ENCODE measurements at regions not wholly inside any gene's neighbourhood (a gene's known extent, or its start where the extent isn't known, plus 50 kb on each side); places are given as distances from the start of the nearest gene placed in this dataset.
A peak's percentile ranks its signal among the peaks of the same experiment; 100 is the strongest.

GRCh38 chr4:160826339-160826679 is 1337.5 kb downstream of the FSTL5 start:
- ATAC-seq (ENCODE audit: insufficient read depth, low FRiP score), result no peak
- 91 to 92% methylated on average over 10 of the region's 10 CpGs for WGBS, 2 donors
- no peak overlapping the region for H3K4me3 ChIP-seq

DNA sequence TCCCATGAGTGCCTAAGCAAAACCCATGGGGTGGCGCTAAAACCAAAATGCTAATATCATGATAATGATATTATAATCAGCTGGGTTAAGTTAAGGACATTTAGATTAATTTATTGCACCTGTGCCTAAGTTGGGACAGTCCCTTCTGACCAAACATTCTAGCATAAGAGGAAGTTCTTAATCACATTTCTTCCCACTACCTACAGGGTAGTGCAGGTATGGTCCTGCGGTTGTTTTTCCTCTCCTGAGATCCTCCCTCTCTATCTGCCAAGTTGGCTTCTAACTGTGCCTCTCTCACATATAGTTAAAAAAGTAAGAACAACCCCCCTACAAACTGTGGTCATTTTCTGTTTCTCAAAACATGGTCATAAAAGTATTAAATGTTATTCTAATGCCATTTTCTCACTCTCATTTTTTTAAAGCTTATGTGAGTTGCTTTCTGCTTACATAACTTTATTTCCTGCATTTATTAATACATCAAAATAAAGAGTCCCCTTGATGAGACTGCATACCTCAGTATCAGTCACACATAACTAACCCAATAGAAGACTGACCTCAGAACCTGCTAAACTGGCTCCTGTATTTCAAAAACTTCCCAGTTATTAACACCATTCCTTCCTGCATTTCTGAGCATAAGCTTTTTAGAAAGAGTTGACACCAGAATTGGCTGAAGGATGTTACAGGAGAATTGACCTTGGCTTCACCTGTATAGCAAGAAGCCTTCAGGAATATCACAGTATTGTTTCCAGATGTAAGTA is 1332.5 kb downstream of the FSTL5 start:
- peak in 2 of 3 donors; percentile 4 to 28 for DNase-seq
- no peak overlapping the region for H3K27ac ChIP-seq (ENCODE audit: low read depth in 1 of 2, low read length in 1 of 2)

More at GRCh38 chr4:160826339-160826679, 1337.5 kb downstream of the FSTL5 start:
- no peak for TF ChIP-seq CTCF (IDR thresholded peaks at IDR 0.05; ENCODE audit: control extremely low read depth, extremely low read depth)
- H3K36me3 ChIP-seq (ENCODE audit: control insufficient read depth in 4 of 4, insufficient read depth in 4 of 4, low read length in 4 of 4), result no peaks in the 10 kb centered on the region
- H3K4me1 ChIP-seq (ENCODE audit: control insufficient read depth in 5 of 5, insufficient read depth in 5 of 5, low read length in 5 of 5), result no peaks in the 10 kb centered on the region
- no peak overlapping the region for H3K27ac ChIP-seq (ENCODE audit: low read depth in 1 of 2, low read length in 1 of 2)
- no peaks in the 10 kb centered on the region for H3K9me3 ChIP-seq (ENCODE audit: control insufficient read depth in 4 of 4, insufficient read depth in 3 of 4, low read length in 3 of 4)
- no peak for DNase-seq
- no peaks in the 10 kb centered on the region for H3K27me3 ChIP-seq (ENCODE audit: control insufficient read depth in 3 of 3, insufficient read depth in 3 of 3, low read length in 2 of 3)
- no peak overlapping the region for H3K9ac ChIP-seq (ENCODE audit: insufficient read depth in 1 of 2, low read length in 2 of 2)

GRCh38 chr4:160835789-160836188 is 1328.0 kb downstream of the FSTL5 start:
- Histone ChIP-seq H3K27me3 (ENCODE audit: control insufficient read depth in 3 of 3, insufficient read depth in 3 of 3, low read length in 2 of 3) (no peaks in the 10 kb centered on the region), H3K9me3 (ENCODE audit: control insufficient read depth in 4 of 4, insufficient read depth in 3 of 4, low read length in 3 of 4) (no peaks in the 10 kb centered on the region), H3K36me3 (ENCODE audit: control insufficient read depth in 4 of 4, insufficient read depth in 4 of 4, low read length in 4 of 4) (no peaks in the 10 kb centered on the region), H3K27ac (ENCODE audit: low read depth in 1 of 2, low read length in 1 of 2) (no peak overlapping the region), H3K4me3 (no peak overlapping the region), H3K4me1 (ENCODE audit: control insufficient read depth in 5 of 5, insufficient read depth in 5 of 5, low read length in 5 of 5) (peaks cover 0 to 2% (median 0%) of the 10 kb centered on the region in 5 donors), H3K9ac (ENCODE audit: insufficient read depth in 1 of 2, low read length in 2 of 2) (no peak overlapping the region)
- TF ChIP-seq CTCF (IDR thresholded peaks at IDR 0.05; ENCODE audit: control extremely low read depth, extremely low read depth), result no peak
- DNase-seq, result peak in 1 of 3 donors; percentile 5
- no peak for ATAC-seq (ENCODE audit: insufficient read depth, low FRiP score)
- WGBS, 2 donors, result 50 to 53% methylated on average over 3 of the region's 3 CpGs

More for the DNA sequence above, 1332.5 kb downstream of the FSTL5 start:
- Histone ChIP-seq H3K9ac (ENCODE audit: insufficient read depth in 1 of 2, low read length in 2 of 2) (no peak overlapping the region), H3K9me3 (ENCODE audit: control insufficient read depth in 4 of 4, insufficient read depth in 3 of 4, low read length in 3 of 4) (no peaks in the 10 kb centered on the region), H3K27me3 (ENCODE audit: control insufficient read depth in 3 of 3, insufficient read depth in 3 of 3, low read length in 2 of 3) (no peaks in the 10 kb centered on the region), H3K4me1 (ENCODE audit: control insufficient read depth in 5 of 5, insufficient read depth in 5 of 5, low read length in 5 of 5) (peaks cover 0 to 2% (median 0%) of the 10 kb centered on the region in 5 donors), H3K4me3 (no peak overlapping the region), H3K36me3 (ENCODE audit: control insufficient read depth in 4 of 4, insufficient read depth in 4 of 4, low read length in 4 of 4) (no peaks in the 10 kb centered on the region)
- WGBS, 2 donors, result 92 to 94% methylated on average over 2 of the region's 2 CpGs
- ATAC-seq (ENCODE audit: insufficient read depth, low FRiP score), result no peak
- TF ChIP-seq CTCF (IDR thresholded peaks at IDR 0.05; ENCODE audit: control extremely low read depth, extremely low read depth), result no peak

Measured in lung (tissue), 11 donors.